AG09309 (cell line): ENCODE measurements at regions not wholly inside any gene's neighbourhood (a gene's known extent, or its start where the extent isn't known, plus 50 kb on each side); places are given as distances from the start of the nearest gene placed in this dataset.

Experiments
- DNase-seq: peaks from one replicate; pipeline ENCODE4 v3.0.0-alpha.2; 2010; ENCODE audit warnings: low read depth
- H3K4me3 ChIP-seq: 2 replicates; pipeline ENCODE4 v1.5.1; 2011; ENCODE audit warnings: mild to moderate bottlenecking, low read depth, low read length, moderate library complexity; ENCODE audit not compliant: control insufficient read depth
- CTCF ChIP-seq: IDR thresholded peaks from 2 replicates; pipeline ENCODE4 v1.5.1; 2011; ENCODE audit warnings: mild to moderate bottlenecking, low read depth, low read length, inconsistent platforms; ENCODE audit not compliant: insufficient read depth, control insufficient read depth; ENCODE audit errors: missing control alignments

GRCh38 chr6:9316831-9317230, 881.5 kb upstream of the SLC35B3 start:
- TF ChIP-seq CTCF: no peak
- DNase-seq: peak; percentile 7
- no peak overlapping the region for H3K4me3 ChIP-seq

- DNase-seq: no peak
- H3K4me3 ChIP-seq: no peak overlapping the region
Measured at GRCh38 chr6:9315966-9316650, 880.8 kb upstream of the SLC35B3 start.

DNA sequence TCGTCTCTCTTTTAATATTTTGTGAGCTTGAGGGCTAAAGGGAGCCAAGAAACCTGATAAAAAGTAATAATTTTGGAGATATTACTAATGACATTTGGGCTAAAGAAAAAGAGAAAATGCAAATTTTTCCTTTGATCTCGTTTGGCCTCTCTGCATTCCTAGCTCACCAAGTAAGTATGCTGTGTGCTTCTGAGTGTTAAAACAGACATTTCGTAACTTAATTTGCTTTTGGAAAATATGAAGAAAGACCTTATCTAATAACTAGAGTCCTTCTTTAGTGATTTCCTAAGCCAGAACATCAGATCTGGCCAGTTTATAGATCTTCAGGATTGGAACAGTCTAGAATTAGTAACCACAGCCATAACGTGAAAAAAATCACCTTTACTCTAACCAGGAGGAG, 872.9 kb upstream of the SLC35B3 start:
- TF ChIP-seq CTCF: no peak
- DNase-seq: no peak
- H3K4me3 ChIP-seq: no peak overlapping the region

More at GRCh38 chr6:9315966-9316650, 880.8 kb upstream of the SLC35B3 start:
- no peak for TF ChIP-seq CTCF

GRCh38 chr6:9307786-9308185, 872.4 kb upstream of the SLC35B3 start:
- DNase-seq: no peak
- TF ChIP-seq CTCF: no peak
- no peak overlapping the region for H3K4me3 ChIP-seq

DNA sequence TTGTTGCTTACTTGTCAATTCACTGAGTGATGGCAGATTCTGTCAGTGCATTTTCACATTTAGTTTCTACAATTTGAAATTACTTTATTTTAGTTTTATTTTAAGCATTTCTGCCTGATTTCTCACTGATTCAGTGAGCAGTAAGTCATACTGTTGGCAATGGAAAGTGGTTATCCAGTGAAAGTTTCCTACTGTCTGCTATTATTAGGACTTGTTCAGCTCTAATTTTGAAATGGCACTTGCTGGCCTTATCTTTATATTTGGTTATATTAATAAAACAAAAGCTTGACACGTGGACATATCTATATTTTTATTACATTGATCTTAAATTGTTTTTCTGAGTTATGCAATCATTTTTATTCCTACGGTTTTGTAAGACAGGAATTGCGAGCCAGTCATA, 871.8 kb upstream of the SLC35B3 start:
- no peak overlapping the region for H3K4me3 ChIP-seq
- TF ChIP-seq CTCF: no peak
- no peak for DNase-seq

DNA sequence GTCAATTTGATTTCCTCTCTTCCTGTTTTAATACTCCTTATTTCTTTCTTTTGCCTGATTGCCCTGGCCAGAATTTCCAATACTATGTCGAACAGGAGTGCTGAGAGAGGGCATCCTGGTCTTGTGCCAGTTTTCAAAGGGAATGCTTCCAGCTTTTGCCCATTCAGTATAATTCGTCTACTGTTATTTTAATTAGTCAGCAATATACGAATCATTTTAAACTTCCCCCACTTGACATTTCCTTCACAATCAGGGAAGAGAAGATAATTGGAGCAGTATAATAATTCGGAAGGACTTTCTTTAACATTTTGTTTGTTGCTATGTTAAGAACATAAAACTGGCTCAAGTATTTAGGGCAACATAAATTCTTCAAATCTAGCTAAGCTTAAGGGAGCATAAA, 860.3 kb upstream of the SLC35B3 start:
- TF ChIP-seq CTCF: no peak
- no peak for DNase-seq
- H3K4me3 ChIP-seq: no peak overlapping the region
